Fibroblast of skin of right quadriceps (primary cell): ENCODE measurements at regions not wholly inside any gene's neighbourhood (a gene's known extent, or its start where the extent isn't known, plus 50 kb on each side); places are given as distances from the start of the nearest gene placed in this dataset.
"Not testable (repeated sequence)": the region's sequence is repeated elsewhere in the genome, so short reads cannot be mapped to it uniquely, and the experiment has no call there.

Experiments used
- DNase-seq: peaks from one replicate; pipeline ENCODE4 v3.0.0-alpha.2; 2013

- no peak for DNase-seq
Observed at GRCh38 chr14:83529531-83529930, 1995.9 kb upstream of the SEL1L start.

GRCh38 chr14:83533734-83534133, 1996.2 kb upstream of the FLRT2 start:
- no peak for DNase-seq

GRCh38 chr14:83534995-83535394, 1994.9 kb upstream of the FLRT2 start:
- no peak for DNase-seq

- DNase-seq: no peak
Observed at GRCh38 chr14:83535444-83535843, 1994.5 kb upstream of the FLRT2 start.

GRCh38 chr14:83541147-83541546, 1988.8 kb upstream of the FLRT2 start:
- no peak for DNase-seq

- DNase-seq: peak; percentile 35
Observed at GRCh38 chr14:83548061-83548839, 1981.7 kb upstream of the FLRT2 start.

- peak; percentile 13 for DNase-seq
Observed at GRCh38 chr14:83556065-83556464, 1973.9 kb upstream of the FLRT2 start.

- peak; percentile 72 for DNase-seq
Observed at GRCh38 chr14:83556746-83557453, 1973.0 kb upstream of the FLRT2 start.

- no peak for DNase-seq
Observed at GRCh38 chr14:83558946-83559345, 1971.0 kb upstream of the FLRT2 start.

GRCh38 chr14:83559721-83560120, 1970.2 kb upstream of the FLRT2 start:
- peak; percentile 67 for DNase-seq

- no peak for DNase-seq
Observed at GRCh38 chr14:83561261-83561660, 1968.7 kb upstream of the FLRT2 start.

- no peak for DNase-seq
Observed at GRCh38 chr14:83566567-83566966, 1963.4 kb upstream of the FLRT2 start.

- peak; percentile 20 for DNase-seq
Observed at GRCh38 chr14:83568141-83568540, 1961.8 kb upstream of the FLRT2 start.

GRCh38 chr14:83575301-83575700, 1954.6 kb upstream of the FLRT2 start:
- DNase-seq: no peak

- no peak for DNase-seq
Observed at GRCh38 chr14:83583201-83583600, 1946.7 kb upstream of the FLRT2 start.

- DNase-seq: no peak
Observed at GRCh38 chr14:83594874-83595273, 1935.1 kb upstream of the FLRT2 start.

- no peak for DNase-seq
Observed at GRCh38 chr14:83607682-83608081, 1922.3 kb upstream of the FLRT2 start.

GRCh38 chr14:83611491-83611890, 1918.5 kb upstream of the FLRT2 start:
- no peak for DNase-seq

- no peak for DNase-seq
Observed at GRCh38 chr14:83611906-83612390, 1918.0 kb upstream of the FLRT2 start.

- DNase-seq: no peak
Observed at GRCh38 chr14:83614956-83615355, 1915.0 kb upstream of the FLRT2 start.

- no peak for DNase-seq
Observed at GRCh38 chr14:83624541-83624940, 1905.4 kb upstream of the FLRT2 start.

GRCh38 chr14:83632375-83632774, 1897.6 kb upstream of the FLRT2 start:
- no peak for DNase-seq

GRCh38 chr14:83638748-83639504, 1891.0 kb upstream of the FLRT2 start:
- no peak for DNase-seq

GRCh38 chr14:83639505-83639875, 1890.5 kb upstream of the FLRT2 start:
- DNase-seq: not testable (repeated sequence)
